Breast epithelium (tissue), 3 donors: ENCODE measurements at regions not wholly inside any gene's neighbourhood (a gene's known extent, or its start where the extent isn't known, plus 50 kb on each side); places are given as distances from the start of the nearest gene placed in this dataset.

Experiments used
- CTCF ChIP-seq, 3 donors: fragments of 450-650 bp; IDR thresholded peaks; one replicate each; pipeline ENCODE4 v1.5.1; 2016 to 2017; ENCODE audit warnings: antibody characterized with exemption in 3 of 3, mild to moderate bottlenecking in 3 of 3, moderate library complexity in 3 of 3
- POLR2AphosphoS5 ChIP-seq, 3 donors: sonication (generic); formaldehyde crosslinking; IDR thresholded peaks; one replicate each; pipeline ENCODE4 v1.6.1; 2017; ENCODE audit warnings: antibody characterized with exemption in 3 of 3

- TF ChIP-seq CTCF (IDR thresholded peaks at IDR 0.05) = no peak
- TF ChIP-seq POLR2AphosphoS5 (IDR thresholded peaks at IDR 0.05) = no peak
Measured at GRCh38 chr13:42466123-42466522, 107.8 kb upstream of the TNFSF11 start.
